DMS 273 (cell line): ENCODE measurements at regions not wholly inside any gene's neighbourhood (a gene's known extent, or its start where the extent isn't known, plus 50 kb on each side); places are given as distances from the start of the nearest gene placed in this dataset.

Experiments
- DNase-seq: peaks from one replicate; lab custom pipeline; 2025; ENCODE audit not compliant: unreplicated experiment; lab: John Stamatoyannopoulos, UW

DNA sequence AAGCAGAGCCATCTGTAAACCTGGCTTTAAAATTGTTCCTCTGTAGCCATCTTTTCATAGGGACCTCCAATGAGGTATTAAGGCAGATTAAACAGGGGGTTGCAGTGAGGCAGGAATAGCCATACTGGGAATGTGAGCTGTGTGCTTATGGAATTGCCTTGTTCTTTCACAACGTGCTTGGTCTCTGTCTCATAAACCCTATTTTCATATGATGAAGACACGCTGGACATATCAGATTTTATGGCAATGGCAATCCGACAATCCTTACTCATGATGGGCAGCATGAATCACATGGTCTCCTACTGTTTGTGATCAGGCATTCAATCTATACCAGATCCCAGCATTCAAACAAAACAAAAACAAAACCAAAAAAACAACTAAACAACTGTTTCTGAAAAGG, 418.9 kb upstream of the NRP1 start:
- no peak for DNase-seq

DNA sequence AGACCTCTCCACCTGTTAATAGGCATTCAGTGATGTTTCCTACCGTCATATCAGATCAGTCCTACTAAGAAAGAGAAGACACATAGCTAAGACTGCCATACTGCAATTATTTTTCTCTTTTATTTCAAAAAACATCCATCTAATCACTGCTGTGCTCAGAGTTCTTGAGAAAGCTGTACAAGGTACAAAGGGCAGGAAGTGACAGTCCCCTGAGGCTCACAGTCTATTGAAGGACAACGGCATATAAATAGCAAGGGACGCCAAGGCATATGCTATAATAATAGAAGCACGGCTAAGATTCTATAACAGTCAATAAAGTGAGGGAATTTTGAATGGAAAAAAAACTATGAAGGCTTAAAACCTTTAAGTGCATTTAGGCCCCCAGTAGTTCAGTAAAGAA, 415.3 kb upstream of the NRP1 start:
- DNase-seq: no peak

DNA sequence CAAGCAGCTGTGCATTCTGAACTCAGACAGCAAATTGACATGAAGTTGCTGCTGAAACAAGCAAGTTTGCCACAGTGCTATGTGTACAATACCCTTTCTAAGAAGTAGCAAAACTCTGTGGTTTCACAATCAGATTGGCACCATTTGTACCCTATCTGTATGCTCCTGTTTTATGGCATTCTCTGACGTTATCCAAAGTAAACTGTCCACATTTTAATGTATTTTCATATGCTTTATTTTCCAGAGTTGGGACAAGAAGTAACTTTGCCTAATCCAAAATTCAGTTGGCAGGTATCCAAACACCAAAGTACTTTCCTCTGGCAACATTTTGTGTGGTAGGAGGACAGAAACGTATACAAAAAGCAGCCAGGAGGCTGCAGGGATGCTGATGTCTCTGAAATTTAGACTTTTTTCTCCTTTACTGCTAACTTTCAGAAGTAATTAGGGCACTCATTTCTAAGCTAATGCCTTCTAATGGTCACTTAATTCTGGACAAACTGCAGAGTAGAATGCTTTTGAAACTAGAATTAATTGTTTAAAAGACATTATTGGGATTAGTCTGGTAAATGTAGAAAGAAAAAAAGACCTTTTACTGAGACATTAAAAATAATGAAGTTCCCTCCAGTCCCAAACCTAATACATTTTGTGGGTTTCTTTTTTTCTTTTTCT, 414.7 kb upstream of the NRP1 start:
- DNase-seq: no peak

GRCh38 chr10:33746836-33747268, 412.4 kb upstream of the NRP1 start:
- DNase-seq: no peak

- DNase-seq: no peak
Observed at GRCh38 chr10:33746186-33746585, 411.7 kb upstream of the NRP1 start.

- peak; percentile 11 for DNase-seq
Observed at GRCh38 chr10:33743429-33743857, 409.0 kb upstream of the NRP1 start.

DNA sequence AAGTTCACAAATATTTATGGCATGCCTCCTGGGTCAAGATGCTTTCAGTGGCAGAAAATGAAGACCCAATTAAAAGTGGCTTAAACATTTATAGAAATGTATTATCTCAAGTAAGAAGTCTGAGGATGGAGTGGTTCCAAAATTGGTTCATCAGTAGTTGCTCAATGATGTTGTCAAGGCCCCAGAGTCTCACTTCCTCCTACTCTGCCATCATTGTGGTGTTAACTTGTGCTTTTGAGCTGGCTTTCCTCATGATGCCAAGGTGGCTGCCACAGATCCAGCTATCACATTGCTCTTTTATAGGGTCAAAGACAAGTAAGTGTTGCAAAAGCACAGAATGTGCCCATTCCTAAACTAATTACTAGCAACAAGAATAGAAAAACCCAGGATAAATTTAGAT, 404.6 kb upstream of the NRP1 start:
- no peak for DNase-seq

DNA sequence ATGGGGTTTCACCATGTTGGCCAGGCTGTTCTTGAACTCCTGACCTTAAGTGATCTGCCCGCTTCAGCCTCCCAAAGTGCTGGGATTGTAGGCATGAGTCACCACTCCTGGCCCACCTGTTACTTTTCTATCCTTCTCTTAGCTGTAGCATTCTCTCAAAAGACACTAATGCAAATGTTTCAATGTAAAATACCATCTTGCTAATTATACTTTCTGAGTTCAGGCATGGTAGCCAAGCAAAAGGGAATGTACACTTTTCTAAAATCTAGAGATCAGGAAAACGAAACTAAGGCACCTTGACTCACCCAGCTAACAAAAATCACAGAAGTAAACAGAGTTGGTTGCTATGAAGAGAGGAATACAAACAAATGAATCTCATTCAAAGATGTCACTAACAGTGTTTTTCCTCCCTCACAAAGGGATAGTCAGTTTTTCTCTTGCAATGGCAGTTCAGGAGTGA, 401.0 kb upstream of the NRP1 start:
- DNase-seq: no peak

- no peak for DNase-seq
Observed at GRCh38 chr10:33734393-33735155, 400.1 kb upstream of the NRP1 start.

DNA sequence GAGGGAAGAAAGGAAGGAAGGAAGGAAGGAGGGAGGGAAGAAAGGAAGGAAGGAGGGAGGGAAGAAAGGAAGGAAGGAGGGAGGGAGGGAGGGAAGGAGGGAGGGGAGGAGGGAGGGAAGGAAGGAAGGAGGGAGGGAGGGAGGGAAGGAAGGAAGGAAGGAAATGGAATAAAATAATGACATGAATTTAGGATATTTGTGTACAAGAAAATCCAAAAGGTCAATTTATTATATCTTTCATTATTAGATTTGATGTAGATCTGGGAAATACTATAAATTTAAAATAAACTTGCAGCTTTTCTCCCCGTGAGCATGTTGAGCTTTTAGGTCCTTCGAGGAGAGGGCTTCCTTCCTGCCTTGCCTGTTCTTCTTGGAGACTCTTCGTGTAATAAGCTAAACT, 398.6 kb upstream of the NRP1 start:
- DNase-seq: no peak

GRCh38 chr10:33732161-33732680, 397.8 kb upstream of the NRP1 start:
- DNase-seq: no peak

- no peak for DNase-seq
Observed at GRCh38 chr10:33731322-33731721, 396.9 kb upstream of the NRP1 start.

DNA sequence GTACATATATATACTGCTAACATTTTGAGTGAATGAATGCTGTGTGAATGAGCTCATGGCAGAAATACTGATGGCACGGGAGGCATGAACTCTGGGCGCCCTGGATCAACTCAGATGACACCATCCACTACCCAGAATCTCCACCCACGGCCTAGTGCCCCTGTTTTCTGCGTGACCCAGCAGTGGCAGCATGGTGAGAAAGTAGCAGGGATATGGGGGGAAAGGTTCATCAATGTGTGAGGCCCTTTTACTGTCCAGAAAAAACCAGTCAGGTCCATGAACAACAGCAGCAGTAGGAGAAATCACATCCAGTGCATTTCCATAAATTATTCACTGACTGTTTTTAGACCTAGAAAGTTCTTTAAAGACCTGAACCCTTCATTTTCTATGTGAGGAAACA, 391.0 kb upstream of the NRP1 start:
- no peak for DNase-seq

- no peak for DNase-seq
Observed at GRCh38 chr10:33723181-33723580, 388.7 kb upstream of the NRP1 start.

- no peak for DNase-seq
Observed at GRCh38 chr10:33722067-33722466, 387.6 kb upstream of the NRP1 start.

GRCh38 chr10:33721509-33721908, 387.0 kb upstream of the NRP1 start:
- no peak for DNase-seq

DNA sequence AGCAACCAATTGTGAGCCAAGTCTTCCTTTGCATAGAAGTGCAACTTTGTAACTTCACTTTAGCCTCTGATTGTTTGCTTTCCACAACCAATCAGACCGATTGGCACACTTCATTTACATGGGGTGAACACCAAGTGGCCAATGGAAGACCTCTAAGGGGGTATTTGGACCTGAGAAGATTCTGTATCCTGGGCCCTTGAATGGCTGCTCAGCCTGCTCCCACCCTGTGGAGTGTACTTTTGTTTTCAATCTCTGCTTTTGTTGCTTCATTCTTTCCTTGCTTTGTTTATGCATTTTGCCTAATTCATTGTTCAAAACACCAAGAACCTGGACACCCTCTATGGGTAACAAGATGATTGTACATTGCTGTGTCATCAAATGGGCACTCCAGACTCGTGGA, 385.7 kb upstream of the NRP1 start:
- DNase-seq: no peak

DNA sequence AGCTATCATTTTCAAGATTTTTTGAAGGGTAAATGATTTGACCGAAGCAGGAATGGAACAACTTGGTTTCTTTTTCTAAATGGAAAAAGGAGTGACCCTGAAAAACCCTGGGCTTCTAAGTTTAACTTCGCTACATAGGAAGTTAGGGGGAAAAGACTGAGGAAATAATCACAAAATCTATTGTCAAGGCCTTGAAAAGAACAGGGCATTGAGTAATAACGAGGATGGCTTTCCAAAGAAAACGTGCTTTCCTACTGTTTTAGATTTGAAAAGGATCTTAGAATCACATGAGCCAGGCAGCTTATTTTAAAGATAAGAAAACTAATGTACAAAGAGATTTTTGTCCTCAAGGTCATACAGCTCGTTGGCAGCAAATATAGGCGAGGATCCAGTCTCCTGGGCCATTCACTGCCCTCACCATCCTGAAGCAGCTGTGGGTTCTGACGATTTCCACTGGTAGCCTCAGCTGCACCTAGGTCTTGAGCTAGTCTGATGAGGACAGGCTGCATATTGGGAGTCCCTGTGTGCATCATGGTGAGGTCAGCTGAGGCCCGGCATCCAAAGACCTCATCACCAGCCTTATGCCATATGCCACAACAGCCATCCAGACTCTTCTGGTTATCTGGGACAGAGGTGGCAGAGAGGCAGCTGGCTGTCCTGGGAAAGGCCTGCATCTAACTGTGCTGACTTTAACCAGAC, 384.7 kb upstream of the NRP1 start:
- peak; percentile 26 for DNase-seq

- DNase-seq: no peak
Observed at GRCh38 chr10:33716501-33717267, 382.2 kb upstream of the NRP1 start.

DNA sequence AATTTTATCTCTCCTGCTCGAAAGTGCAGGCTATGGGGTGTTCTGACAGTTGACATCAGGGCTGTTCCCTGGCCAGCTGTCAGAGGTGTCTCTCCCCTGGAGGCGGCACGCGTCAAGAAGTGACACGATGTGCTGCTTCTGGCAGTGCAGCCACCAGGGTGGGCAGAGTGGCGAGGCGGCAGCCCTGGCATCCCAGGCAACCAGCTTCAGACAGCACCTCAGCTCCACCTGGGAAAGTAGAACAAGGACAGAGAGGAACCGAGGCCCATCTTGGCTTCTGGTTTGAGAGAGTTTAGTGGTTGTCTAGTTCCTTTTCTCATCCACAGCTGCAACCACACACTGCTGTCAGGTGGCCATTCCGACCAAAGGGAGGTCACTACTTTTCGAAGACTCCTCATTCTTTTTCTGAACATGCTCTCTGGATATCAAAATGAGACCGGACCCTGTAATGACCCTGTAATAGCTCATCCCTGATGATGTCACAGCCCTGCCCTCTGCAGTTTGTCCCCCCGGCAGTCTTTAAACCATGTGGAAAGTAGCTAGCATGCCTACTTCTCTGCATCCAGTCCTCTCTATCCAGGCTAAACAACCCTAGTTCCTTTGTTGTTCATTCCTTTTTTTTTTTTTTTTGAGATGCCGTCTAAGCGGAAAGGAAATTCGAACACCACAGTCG, 381.0 kb upstream of the NRP1 start:
- no peak for DNase-seq
